ENCODE measurements at regions not wholly inside any gene's neighbourhood (a gene's known extent, or its start where the extent isn't known, plus 50 kb on each side); places are given as distances from the start of the nearest gene placed in this dataset.

DNA sequence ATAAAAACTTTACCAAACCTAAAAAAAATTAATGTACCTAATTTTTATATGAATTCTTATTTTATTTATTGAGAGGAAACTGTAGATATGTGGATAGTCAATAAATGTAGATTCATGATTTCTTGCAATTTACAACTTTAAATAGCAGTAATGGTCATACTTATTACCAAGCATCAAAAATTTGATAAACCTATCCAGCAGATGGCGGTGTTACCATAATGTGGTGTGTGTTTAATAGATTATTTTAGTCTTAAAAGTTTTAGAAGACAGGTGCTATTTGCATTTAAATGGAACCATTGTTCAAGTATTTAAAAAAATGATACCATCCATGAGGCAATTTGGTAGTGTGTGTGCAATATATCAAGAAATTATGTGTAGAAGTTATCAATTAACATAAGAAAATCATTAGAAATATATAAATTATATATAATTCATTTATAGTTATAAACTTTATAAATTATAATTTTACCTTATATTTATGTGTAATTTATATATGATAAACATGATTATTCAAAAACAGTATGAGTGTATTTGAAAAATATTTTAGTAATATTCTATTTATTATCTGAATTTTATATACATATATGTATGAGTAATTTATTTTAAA lies 176.0 kb upstream of the BCHE start:
- TF ChIP-seq CTCF (IDR thresholded peaks at IDR 0.05) = peak; percentile 70
- TF ChIP-seq EZH2 (IDR thresholded peaks at IDR 0.05) = no peak
- H3K27me3 Mint-ChIP-seq (ENCODE audit: insufficient read depth, low read depth) = no peaks in the 10 kb centered on the region
- no peaks in the 10 kb centered on the region for H3K9me3 Mint-ChIP-seq
- no peaks in the 10 kb centered on the region for H3K36me3 ChIP-seq
- peak; percentile 45 for DNase-seq (ENCODE audit: low spot score)
- H3K27ac ChIP-seq = no peak overlapping the region
- no peaks in the 10 kb centered on the region for H3K4me1 Mint-ChIP-seq
- H3K4me3 ChIP-seq = no peak overlapping the region
- H3K4me2 ChIP-seq = no peak overlapping the region
- no peaks in the 10 kb centered on the region for H3K27me3 ChIP-seq
- no peak overlapping the region for H3K27ac Mint-ChIP-seq
- no peaks in the 10 kb centered on the region for H4K20me1 ChIP-seq (ENCODE audit: low read depth)
- no peak overlapping the region for H3K9ac ChIP-seq
- H3K9me3 ChIP-seq (ENCODE audit: low read depth) = no peaks in the 10 kb centered on the region
- no peak overlapping the region for H3K4me3 Mint-ChIP-seq
- no peaks in the 10 kb centered on the region for H3K36me3 Mint-ChIP-seq
- H2AFZ ChIP-seq (replicated peaks) = no peak overlapping the region
- H3F3A ChIP-seq (ENCODE audit: low read depth) = no peaks in the 10 kb centered on the region
- no peaks in the 10 kb centered on the region for H3K79me2 ChIP-seq (ENCODE audit: low read depth)
- H3K4me1 ChIP-seq = no peaks in the 10 kb centered on the region

DNA sequence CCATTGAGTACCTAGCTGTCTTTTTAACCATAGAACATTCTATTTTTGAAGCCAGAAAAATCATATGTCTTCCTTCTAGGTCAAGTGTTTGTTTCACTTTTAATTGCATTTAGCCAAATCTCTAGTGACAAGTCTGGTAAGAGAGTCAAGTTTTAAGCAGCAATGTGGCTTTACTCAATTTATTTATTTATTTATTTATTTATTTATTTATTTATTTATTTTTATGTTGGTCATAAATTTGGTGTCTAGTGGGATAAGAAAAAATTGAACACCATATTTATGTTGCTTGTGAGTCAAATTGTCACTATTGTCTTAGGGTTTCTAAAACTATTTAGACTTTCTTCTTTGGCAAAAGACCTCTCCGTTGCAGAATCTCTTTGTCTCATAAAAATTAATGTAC lies 174.5 kb upstream of the BCHE start:
- H3K4me3 Mint-ChIP-seq = no peak overlapping the region
- Histone ChIP-seq H3K36me3 (no peaks in the 10 kb centered on the region), H3K4me2 (no peak overlapping the region), H3K4me1 (no peaks in the 10 kb centered on the region), H3F3A (ENCODE audit: low read depth) (no peaks in the 10 kb centered on the region), H3K79me2 (ENCODE audit: low read depth) (no peaks in the 10 kb centered on the region), H4K20me1 (ENCODE audit: low read depth) (no peaks in the 10 kb centered on the region), H3K27ac (no peak overlapping the region), H2AFZ (replicated peaks) (no peak overlapping the region), H3K27me3 (no peaks in the 10 kb centered on the region), H3K9me3 (ENCODE audit: low read depth) (no peaks in the 10 kb centered on the region), H3K4me3 (no peak overlapping the region), H3K9ac (no peak overlapping the region)
- no peak overlapping the region for H3K27ac Mint-ChIP-seq
- H3K36me3 Mint-ChIP-seq = no peaks in the 10 kb centered on the region
- no peaks in the 10 kb centered on the region for H3K27me3 Mint-ChIP-seq (ENCODE audit: insufficient read depth, low read depth)
- DNase-seq (ENCODE audit: low spot score) = no peak
- H3K4me1 Mint-ChIP-seq = no peaks in the 10 kb centered on the region
- TF ChIP-seq EZH2phosphoT487 (IDR thresholded peaks at IDR 0.05) = no peak
- TF ChIP-seq EZH2 (IDR thresholded peaks at IDR 0.05) = no peak
- TF ChIP-seq CTCF (IDR thresholded peaks at IDR 0.05) = no peak
- H3K9me3 Mint-ChIP-seq = peaks cover 6% of the 10 kb centered on the region

GRCh38 chr3:166005126-166005525 lies 167.9 kb upstream of the BCHE start:
- Histone ChIP-seq H3K79me2 (ENCODE audit: low read depth) (no peaks in the 10 kb centered on the region), H4K20me1 (ENCODE audit: low read depth) (no peaks in the 10 kb centered on the region), H3K36me3 (no peaks in the 10 kb centered on the region), H3K9ac (no peak overlapping the region), H3F3A (ENCODE audit: low read depth) (no peaks in the 10 kb centered on the region), H2AFZ (replicated peaks) (no peak overlapping the region), H3K27me3 (no peaks in the 10 kb centered on the region), H3K27ac (no peak overlapping the region), H3K4me3 (no peak overlapping the region), H3K4me2 (no peak overlapping the region), H3K4me1 (no peaks in the 10 kb centered on the region), H3K9me3 (ENCODE audit: low read depth) (no peaks in the 10 kb centered on the region)
- H3K4me1 Mint-ChIP-seq = no peaks in the 10 kb centered on the region
- no peaks in the 10 kb centered on the region for H3K27me3 Mint-ChIP-seq (ENCODE audit: insufficient read depth, low read depth)
- H3K36me3 Mint-ChIP-seq = no peaks in the 10 kb centered on the region
- no peak for DNase-seq (ENCODE audit: low spot score)
- TF ChIP-seq EZH2phosphoT487 (IDR thresholded peaks at IDR 0.05) = no peak
- TF ChIP-seq EZH2 (IDR thresholded peaks at IDR 0.05) = no peak
- no peak for TF ChIP-seq CTCF (IDR thresholded peaks at IDR 0.05)
- H3K9me3 Mint-ChIP-seq = peaks cover 6% of the 10 kb centered on the region
- no peak overlapping the region for H3K4me3 Mint-ChIP-seq
- no peak overlapping the region for H3K27ac Mint-ChIP-seq
